OCI-LY7 (cell line): ENCODE measurements at regions not wholly inside any gene's neighbourhood (a gene's known extent, or its start where the extent isn't known, plus 50 kb on each side); places are given as distances from the start of the nearest gene placed in this dataset.

Experiments used
- BruUV-seq: library from RNA; stranded (reverse); fragments of 400-500 nt; replicated peaks from 2 replicates; lab custom pipeline; 2021; lab: Mats Ljungman, UMichigan
- CTCF ChIA-PET: fragments of 300-600 bp; sonication (Branson Sonifier 250); formaldehyde crosslinking; loops from one replicate; lab custom pipeline; 2022; ENCODE audit warnings: antibody characterized with exemption; ENCODE audit not compliant: unreplicated experiment; lab: Charles Lee
- POLR2A ChIA-PET: fragments of 300-600 bp; sonication (Branson Sonifier 250); formaldehyde crosslinking; loops from one replicate; lab custom pipeline; 2022; ENCODE audit warnings: antibody characterized with exemption; lab: Charles Lee
- DNase-seq: peaks from one replicate; pipeline ENCODE4 v3.0.0-alpha.2; 2015; ENCODE audit warnings: low spot score
- H2AFZ ChIP-seq: fragments of 200-600 bp; sonication (generic), shearing (Covaris generic); 2 replicates; pipeline ENCODE4 v1.6.1; 2014; ENCODE audit warnings: mild to moderate bottlenecking, antibody characterized with exemption, low read length, moderate library complexity
- H3K27ac ChIP-seq: fragments of 200-600 bp; sonication (generic); 2 replicates; pipeline ENCODE4 v1.5.1; 2014; ENCODE audit warnings: mixed run types, low read depth, mild to moderate bottlenecking, moderate library complexity, low read length, inconsistent platforms; ENCODE audit not compliant: poor library complexity, severe bottlenecking
- H3K36me3 ChIP-seq: fragments of 200-600 bp; sonication (generic); 2 replicates; pipeline ENCODE4 v1.6.1; 2014; ENCODE audit warnings: mild to moderate bottlenecking, antibody characterized with exemption, low read length, moderate library complexity, mixed read lengths; ENCODE audit not compliant: insufficient read depth
- H3K4me1 ChIP-seq: fragments of 200-600 bp; sonication (generic); 2 replicates; pipeline ENCODE4 v1.5.1; 2014; ENCODE audit warnings: mild to moderate bottlenecking, low read length; ENCODE audit not compliant: insufficient read depth, poor library complexity, severe bottlenecking
- H3K4me2 ChIP-seq: fragments of 200-600 bp; sonication (generic); 2 replicates; pipeline ENCODE4 v1.6.1; 2014; ENCODE audit warnings: mild to moderate bottlenecking, low read length
- H3K4me3 ChIP-seq: fragments of 200-600 bp; sonication (generic); 2 replicates; pipeline ENCODE4 v1.5.1; 2014; ENCODE audit warnings: mild to moderate bottlenecking, low read depth, low read length; ENCODE audit not compliant: poor library complexity, severe bottlenecking
- H3K79me2 ChIP-seq: fragments of 200-600 bp; sonication (generic); 2 replicates; pipeline ENCODE4 v1.6.1; 2016; ENCODE audit warnings: low read depth, mild to moderate bottlenecking, low read length, moderate library complexity, mixed read lengths; ENCODE audit not compliant: insufficient read depth
- H3K9me2 ChIP-seq: fragments of 200-600 bp; sonication (generic); 2 replicates; pipeline ENCODE4 v1.6.1; 2016; ENCODE audit warnings: mild to moderate bottlenecking, low read length, mixed read lengths; ENCODE audit not compliant: insufficient read depth
- H3K9me3 ChIP-seq: fragments of 200-600 bp; sonication (generic); 2 replicates; pipeline ENCODE4 v1.6.1; 2014; ENCODE audit warnings: mild to moderate bottlenecking, mixed run types, low read length, mixed read lengths
- H4K20me1 ChIP-seq: fragments of 200-600 bp; sonication (generic); 2 replicates; pipeline ENCODE4 v1.6.1; 2014; ENCODE audit warnings: mild to moderate bottlenecking, antibody characterized with exemption, low read length, moderate library complexity, mixed read lengths; ENCODE audit not compliant: insufficient read depth
- CTCF ChIP-seq: fragments of 200-600 bp; sonication (generic); conservative IDR thresholded peaks from 2 replicates; pipeline ENCODE4 v1.5.1; 2014; ENCODE audit warnings: mild to moderate bottlenecking, antibody characterized with exemption, low read length, moderate library complexity, mixed read lengths
- EZH2phosphoT487 ChIP-seq: fragments of 200-600 bp; sonication (generic); IDR thresholded peaks from 2 replicates; pipeline ENCODE4 v1.6.1; 2018; ENCODE audit warnings: low read depth, borderline replicate concordance, mild to moderate bottlenecking, mixed run types, antibody characterized with exemption, low read length, moderate library complexity, mixed read lengths
- intact Hi-C: fragments of 100-400 bp; cut with micrococcal nuclease; formaldehyde crosslinking; loops from one replicate; pipeline ENCODE4 v1.10.0; 2022; ENCODE audit not compliant: unreplicated experiment

GRCh38 chr1:166605137-166605536 is 234.1 kb upstream of the POGK start:
- Histone ChIP-seq H2AFZ (no peak overlapping the region), H3K9me3 (no peaks in the 10 kb centered on the region), H3K36me3 (no peaks in the 10 kb centered on the region), H3K9me2 (no peaks in the 10 kb centered on the region), H3K4me2 (no peak overlapping the region), H3K79me2 (no peaks in the 10 kb centered on the region), H4K20me1 (no peaks in the 10 kb centered on the region), H3K27ac (no peak overlapping the region), H3K4me1 (no peaks in the 10 kb centered on the region), H3K4me3 (no peak overlapping the region)
- intact Hi-C loops, result no loop called here
- ChIA-PET CTCF (no interaction called here), POLR2A (interaction anchor here (0.7 kb wide), 1 partner anchor 1289 kb away, joined by 3 read pairs; no protein-coding TSS in a partner anchor)
- DNase-seq, result no peak
- TF ChIP-seq CTCF, result no peak
- TF ChIP-seq EZH2phosphoT487, result no peak
- no TSS peak for BruUV-seq

GRCh38 chr1:166612886-166613285 is 226.4 kb upstream of the POGK start:
- Histone ChIP-seq H3K4me1 (no peaks in the 10 kb centered on the region), H4K20me1 (no peaks in the 10 kb centered on the region), H2AFZ (no peak overlapping the region), H3K9me3 (no peaks in the 10 kb centered on the region), H3K4me2 (no peak overlapping the region), H3K9me2 (no peaks in the 10 kb centered on the region), H3K27ac (no peak overlapping the region), H3K79me2 (no peaks in the 10 kb centered on the region), H3K36me3 (no peaks in the 10 kb centered on the region), H3K4me3 (no peak overlapping the region)
- POLR2A ChIA-PET, result no interaction called here
- no peak for TF ChIP-seq CTCF
- no peak for TF ChIP-seq EZH2phosphoT487
- no TSS peak for BruUV-seq
- CTCF ChIA-PET, result no interaction called here
- DNase-seq, result no peak
- intact Hi-C loops, result no loop called here

- Histone ChIP-seq H3K27ac (no peak overlapping the region), H2AFZ (no peak overlapping the region), H3K79me2 (no peaks in the 10 kb centered on the region), H3K4me1 (no peaks in the 10 kb centered on the region), H3K4me2 (no peak overlapping the region), H4K20me1 (no peaks in the 10 kb centered on the region), H3K4me3 (no peak overlapping the region), H3K36me3 (no peaks in the 10 kb centered on the region), H3K9me2 (no peaks in the 10 kb centered on the region), H3K9me3 (no peaks in the 10 kb centered on the region)
- BruUV-seq, result no TSS peak
- ChIA-PET CTCF (no interaction called here), POLR2A (interaction anchor here (0.7 kb wide), 1 partner anchor 133 kb away, joined by 3 read pairs; no protein-coding TSS in a partner anchor)
- intact Hi-C loops, result no loop called here
- no peak for TF ChIP-seq CTCF
- TF ChIP-seq EZH2phosphoT487, result no peak
- DNase-seq, result no peak
Measured at GRCh38 chr1:166616206-166616605, 223.1 kb upstream of the POGK start.
